GM19438 (cell line): ENCODE measurements at regions not wholly inside any gene's neighbourhood (a gene's known extent, or its start where the extent isn't known, plus 50 kb on each side); places are given as distances from the start of the nearest gene placed in this dataset.

Source experiments
- ATAC-seq: cut with Tn5 transposase; IDR thresholded peaks from one replicate; pipeline ENCODE4 v1.9.1; 2021; ENCODE audit warnings: low read depth; ENCODE audit not compliant: unreplicated experiment

GRCh38 chr18:70457223-70457622, 168.4 kb downstream of the SOCS6 start:
- ATAC-seq: no peak

- ATAC-seq: no peak
Measured at GRCh38 chr18:70456376-70456775, 167.5 kb downstream of the SOCS6 start.

- no peak for ATAC-seq
Measured at GRCh38 chr18:70455731-70456130, 166.9 kb downstream of the SOCS6 start.

- peak; percentile 79 for ATAC-seq
Measured at GRCh38 chr18:70454704-70455322, 166.0 kb downstream of the SOCS6 start.

GRCh38 chr18:70453058-70453775, 164.4 kb downstream of the SOCS6 start:
- ATAC-seq: no peak

- no peak for ATAC-seq
Measured at GRCh38 chr18:70452501-70452900, 163.7 kb downstream of the SOCS6 start.

- no peak for ATAC-seq
Measured at GRCh38 chr18:70450426-70451253, 161.8 kb downstream of the SOCS6 start.

- no peak for ATAC-seq
Measured at GRCh38 chr18:70448588-70448987, 159.7 kb downstream of the SOCS6 start.

- no peak for ATAC-seq
Measured at GRCh38 chr18:70446063-70446462, 157.2 kb downstream of the SOCS6 start.

GRCh38 chr18:70442933-70443332, 154.1 kb downstream of the SOCS6 start:
- no peak for ATAC-seq

GRCh38 chr18:70432804-70433400, 144.1 kb downstream of the SOCS6 start:
- no peak for ATAC-seq

- ATAC-seq: no peak
Measured at GRCh38 chr18:70431203-70431624, 142.4 kb downstream of the SOCS6 start.

GRCh38 chr18:70430501-70431173, 141.8 kb downstream of the SOCS6 start:
- no peak for ATAC-seq

- ATAC-seq: no peak
Measured at GRCh38 chr18:70429847-70430500, 141.1 kb downstream of the SOCS6 start.

- ATAC-seq: peak; percentile 100
Measured at GRCh38 chr18:70428439-70428838, 139.6 kb downstream of the SOCS6 start.

- no peak for ATAC-seq
Measured at GRCh38 chr18:70426818-70427217, 138.0 kb downstream of the SOCS6 start.

- no peak for ATAC-seq
Measured at GRCh38 chr18:70425236-70425635, 136.4 kb downstream of the SOCS6 start.

GRCh38 chr18:70423988-70424387, 135.1 kb downstream of the SOCS6 start:
- no peak for ATAC-seq

- no peak for ATAC-seq
Measured at GRCh38 chr18:70423120-70423519, 134.3 kb downstream of the SOCS6 start.

- no peak for ATAC-seq
Measured at GRCh38 chr18:70422391-70422965, 133.6 kb downstream of the SOCS6 start.
